Calu3 (cell line): ENCODE measurements at regions not wholly inside any gene's neighbourhood (a gene's known extent, or its start where the extent isn't known, plus 50 kb on each side); places are given as distances from the start of the nearest gene placed in this dataset.
A peak's percentile ranks its signal among the peaks of the same experiment; 100 is the strongest.

Source experiments
- BruUV-seq: library from RNA; stranded (reverse); fragments of 400-500 nt; replicated peaks from 2 replicates; lab custom pipeline; 2021; lab: Mats Ljungman, UMichigan
- CTCF ChIA-PET: fragments of 300-600 bp; sonication (Branson Sonifier 250); formaldehyde crosslinking; loops from one replicate; lab custom pipeline; 2022; ENCODE audit warnings: antibody characterized with exemption; lab: Charles Lee
- DNase-seq: peaks from one replicate; pipeline ENCODE4 v3.0.0; 2022
- H3K27ac Mint-ChIP-seq: one replicate; pipeline ENCODE4 v1.8.0; 2022; ENCODE audit warnings: mixed read lengths; ENCODE audit not compliant: unreplicated experiment
- H3K27me3 Mint-ChIP-seq: one replicate; pipeline ENCODE4 v1.8.0; 2022; ENCODE audit warnings: mixed read lengths; ENCODE audit not compliant: unreplicated experiment
- H3K36me3 Mint-ChIP-seq: one replicate; pipeline ENCODE4 v1.8.0; 2022; ENCODE audit warnings: mild to moderate bottlenecking, moderate library complexity, mixed read lengths; ENCODE audit not compliant: insufficient read depth, unreplicated experiment
- H3K4me1 Mint-ChIP-seq: one replicate; pipeline ENCODE4 v1.8.0; 2022; ENCODE audit warnings: mild to moderate bottlenecking, low read depth, mixed read lengths; ENCODE audit not compliant: unreplicated experiment
- H3K4me3 Mint-ChIP-seq: one replicate; pipeline ENCODE4 v1.8.0; 2022; ENCODE audit warnings: mild to moderate bottlenecking, low read depth, moderate library complexity, mixed read lengths; ENCODE audit not compliant: unreplicated experiment
- H3K9me3 Mint-ChIP-seq: one replicate; pipeline ENCODE4 v1.8.0; 2022; ENCODE audit warnings: low read depth, mixed read lengths; ENCODE audit not compliant: unreplicated experiment
- intact Hi-C: fragments of 100-400 bp; cut with micrococcal nuclease; formaldehyde crosslinking; loops from one replicate; pipeline ENCODE4 v1.10.0; 2022; ENCODE audit not compliant: unreplicated experiment
- TF ChIP-seq, protein P1 (sequence below): fragments of 200-600 bp; IDR thresholded peaks from one replicate; pipeline ENCODE4 v1.8.0; 2022; ENCODE audit warnings: antibody characterized with exemption; ENCODE audit not compliant: unreplicated experiment

DNA sequence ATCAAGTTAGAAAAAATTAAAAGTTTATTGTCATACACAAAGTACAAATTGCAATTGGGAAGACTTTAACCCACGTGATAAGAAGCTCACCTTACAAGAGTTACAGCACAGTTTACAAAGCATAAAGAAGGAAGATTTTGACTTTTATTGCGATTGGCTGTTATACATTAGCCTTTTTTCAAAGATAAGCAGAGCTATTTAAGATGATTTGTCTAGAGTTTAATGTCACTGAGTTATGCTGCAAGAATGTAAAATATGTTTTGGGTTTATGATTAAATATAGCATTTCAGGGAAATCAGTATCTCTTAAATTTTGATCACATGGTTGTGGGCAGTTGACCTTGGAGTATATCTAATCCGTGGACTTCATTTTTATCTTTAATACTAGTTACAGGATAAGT is 664.2 kb upstream of the PTCHD4 start:
- Mint-ChIP-seq H3K4me1 (peaks cover 13% of the 10 kb centered on the region), H3K27me3 (no peaks in the 10 kb centered on the region), H3K9me3 (no peaks in the 10 kb centered on the region), H3K27ac (no peak overlapping the region), H3K36me3 (no peaks in the 10 kb centered on the region), H3K4me3 (no peak overlapping the region)
- intact Hi-C loops, result no loop called here
- TF ChIP-seq, protein P1, sequence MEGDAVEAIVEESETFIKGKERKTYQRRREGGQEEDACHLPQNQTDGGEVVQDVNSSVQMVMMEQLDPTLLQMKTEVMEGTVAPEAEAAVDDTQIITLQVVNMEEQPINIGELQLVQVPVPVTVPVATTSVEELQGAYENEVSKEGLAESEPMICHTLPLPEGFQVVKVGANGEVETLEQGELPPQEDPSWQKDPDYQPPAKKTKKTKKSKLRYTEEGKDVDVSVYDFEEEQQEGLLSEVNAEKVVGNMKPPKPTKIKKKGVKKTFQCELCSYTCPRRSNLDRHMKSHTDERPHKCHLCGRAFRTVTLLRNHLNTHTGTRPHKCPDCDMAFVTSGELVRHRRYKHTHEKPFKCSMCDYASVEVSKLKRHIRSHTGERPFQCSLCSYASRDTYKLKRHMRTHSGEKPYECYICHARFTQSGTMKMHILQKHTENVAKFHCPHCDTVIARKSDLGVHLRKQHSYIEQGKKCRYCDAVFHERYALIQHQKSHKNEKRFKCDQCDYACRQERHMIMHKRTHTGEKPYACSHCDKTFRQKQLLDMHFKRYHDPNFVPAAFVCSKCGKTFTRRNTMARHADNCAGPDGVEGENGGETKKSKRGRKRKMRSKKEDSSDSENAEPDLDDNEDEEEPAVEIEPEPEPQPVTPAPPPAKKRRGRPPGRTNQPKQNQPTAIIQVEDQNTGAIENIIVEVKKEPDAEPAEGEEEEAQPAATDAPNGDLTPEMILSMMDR, result no peak
- no peak for DNase-seq
- no TSS peak for BruUV-seq
- CTCF ChIA-PET, result interaction anchor here (0.6 to 1.3 kb wide), 3 partner anchors 9 to 705 kb away, joined by 3 read pairs; no protein-coding TSS in a partner anchor

DNA sequence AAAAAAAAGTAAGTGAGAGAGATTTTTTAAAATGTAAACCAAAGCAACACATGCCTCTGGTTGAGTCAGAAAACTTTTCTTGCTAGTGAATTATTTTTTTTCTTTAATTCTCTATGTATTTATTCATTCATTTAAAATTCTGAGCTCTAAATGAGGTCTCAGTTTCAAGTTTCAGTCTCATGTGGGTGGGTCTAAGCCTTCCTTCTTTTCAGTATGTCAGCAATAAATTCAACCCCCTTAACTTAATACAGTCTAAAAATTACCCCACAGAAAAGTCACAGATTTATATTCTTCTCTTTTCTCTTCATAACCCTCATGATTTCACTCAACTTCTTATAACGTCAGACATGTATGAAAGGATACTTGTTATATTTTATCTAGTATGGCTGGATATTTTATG is 663.3 kb upstream of the PTCHD4 start:
- Mint-ChIP-seq H3K4me3 (no peak overlapping the region), H3K4me1 (peaks cover 13% of the 10 kb centered on the region), H3K36me3 (no peaks in the 10 kb centered on the region), H3K27me3 (no peaks in the 10 kb centered on the region), H3K27ac (no peak overlapping the region), H3K9me3 (no peaks in the 10 kb centered on the region)
- TF ChIP-seq, protein P1, result no peak
- BruUV-seq, result no TSS peak
- CTCF ChIA-PET, result no interaction called here
- intact Hi-C loops, result no loop called here
- DNase-seq, result no peak

DNA sequence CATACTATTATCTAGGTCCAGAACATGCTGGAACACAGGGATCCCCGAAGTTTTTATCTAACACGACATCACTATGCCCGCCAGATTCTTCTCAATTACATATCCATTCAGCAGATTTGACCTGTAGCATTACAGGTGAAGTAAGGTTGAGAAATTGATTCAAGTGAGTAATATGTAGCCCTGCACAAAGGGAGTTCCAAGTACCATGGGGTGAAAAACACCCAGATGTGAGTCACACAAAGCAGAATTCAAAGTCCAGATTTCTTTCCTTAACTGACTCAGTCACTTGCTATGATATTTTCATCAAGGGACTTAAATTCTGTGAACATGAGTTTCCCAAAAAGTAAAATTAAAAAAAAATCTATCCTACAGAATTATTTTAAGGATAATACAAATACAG is 655.4 kb upstream of the PTCHD4 start:
- Mint-ChIP-seq H3K9me3 (no peaks in the 10 kb centered on the region), H3K4me1 (peaks cover 18% of the 10 kb centered on the region), H3K36me3 (no peaks in the 10 kb centered on the region), H3K27me3 (no peaks in the 10 kb centered on the region), H3K4me3 (no peak overlapping the region), H3K27ac (peak overlapping the region; percentile 63)
- TF ChIP-seq, protein P1, result no peak
- DNase-seq, result peak; percentile 42
- intact Hi-C loops, result loop anchor here (2.0 to 10.0 kb wide), 5 partner anchors 232 to 978 kb away; no protein-coding TSS in a partner anchor
- no TSS peak for BruUV-seq
- CTCF ChIA-PET, result interaction anchor here (0.9 to 2.0 kb wide), 3 partner anchors 9 to 979 kb away, joined by 3 to 13 read pairs (median 13); no protein-coding TSS in a partner anchor

DNA sequence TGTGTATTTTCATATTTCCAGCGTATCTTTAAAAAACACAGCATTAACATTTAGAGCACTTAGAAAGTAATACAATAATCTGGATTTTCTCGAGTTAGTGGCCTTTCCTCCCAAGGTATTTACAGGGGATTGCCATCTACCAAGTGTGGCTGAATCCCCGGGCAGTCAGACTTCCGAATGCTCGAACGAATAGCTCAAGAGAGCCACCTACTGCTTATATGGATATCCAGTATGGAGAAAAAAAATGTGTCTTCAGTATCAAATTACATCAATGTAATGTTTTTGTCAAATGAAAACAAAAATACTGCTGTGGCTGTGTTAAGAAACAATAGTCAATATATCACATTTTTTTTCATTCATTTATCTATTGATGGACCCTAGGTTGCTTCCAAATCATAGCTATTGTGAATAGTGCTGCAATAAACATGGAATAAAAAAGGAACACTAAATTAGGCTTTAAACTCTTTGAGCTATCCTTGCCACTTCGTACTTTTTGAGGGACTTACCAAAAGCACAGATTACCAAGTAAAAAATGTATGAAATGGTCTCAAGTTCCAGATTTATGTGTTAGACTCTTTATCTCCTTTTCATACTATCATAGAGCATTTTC is 654.5 kb upstream of the PTCHD4 start:
- H3K9me3 Mint-ChIP-seq, result no peaks in the 10 kb centered on the region
- H3K36me3 Mint-ChIP-seq, result no peaks in the 10 kb centered on the region
- DNase-seq, result peak; percentile 47
- TF ChIP-seq, protein P1, result peak; percentile 46
- H3K4me1 Mint-ChIP-seq, result peaks cover 18% of the 10 kb centered on the region
- CTCF ChIA-PET, result interaction anchor here (0.5 to 2.0 kb wide), 6 partner anchors 10 to 1427 kb away, joined by 3 to 13 read pairs (median 8); no protein-coding TSS in a partner anchor
- H3K27me3 Mint-ChIP-seq, result no peaks in the 10 kb centered on the region
- peak overlapping the region; percentile 54 for H3K27ac Mint-ChIP-seq
- no peak overlapping the region for H3K4me3 Mint-ChIP-seq
- BruUV-seq, result no TSS peak
- intact Hi-C loops, result loop anchor here (1.0 to 10.0 kb wide), 5 partner anchors 231 to 678 kb away; no protein-coding TSS in a partner anchor
